ENCODE measurements at regions not wholly inside any gene's neighbourhood (a gene's known extent, or its start where the extent isn't known, plus 50 kb on each side); places are given as distances from the start of the nearest gene placed in this dataset.
A peak's percentile ranks its signal among the peaks of the same experiment; 100 is the strongest.

GRCh38 chr2:161077367-161078210, 82.6 kb upstream of the TANK start:
- Histone ChIP-seq H3K27me3 (ENCODE audit: insufficient read depth, low read length, poor library complexity, severe bottlenecking) (no peaks in the 10 kb centered on the region), H3K9ac (ENCODE audit: low read depth, low read length, poor library complexity, severe bottlenecking) (peak overlapping the region; percentile 73), H3K4me2 (ENCODE audit: low read depth, low read length, poor library complexity, severe bottlenecking) (peak overlapping the region; percentile 60)

GRCh38 chr2:161078211-161078539, 82.1 kb upstream of the TANK start:
- no peaks in the 10 kb centered on the region for H4K20me1 ChIP-seq (ENCODE audit: insufficient read depth, low read length, poor library complexity, severe bottlenecking)
- H3K4me2 ChIP-seq (ENCODE audit: low read depth, low read length, poor library complexity, severe bottlenecking), result peak overlapping the region; percentile 60
- peak overlapping the region; percentile 73 for H3K9ac ChIP-seq (ENCODE audit: low read depth, low read length, poor library complexity, severe bottlenecking)
- H3K79me2 ChIP-seq (ENCODE audit: insufficient read depth, low read length), result no peaks in the 10 kb centered on the region
- peak overlapping the region; percentile 48 for H3K4me3 ChIP-seq (ENCODE audit: low read length, poor library complexity, severe bottlenecking)
- H3K27me3 ChIP-seq (ENCODE audit: insufficient read depth, low read length, poor library complexity, severe bottlenecking), result no peaks in the 10 kb centered on the region
- H3K36me3 ChIP-seq (ENCODE audit: insufficient read depth, low read length), result no peaks in the 10 kb centered on the region
- H2AFZ ChIP-seq (ENCODE audit: low read length), result no peak overlapping the region
- no peaks in the 10 kb centered on the region for H3K9me2 ChIP-seq (replicated peaks; ENCODE audit: low read depth, low read length)
- no peak for TF ChIP-seq EZH2phosphoT487 (IDR thresholded peaks at IDR 0.05; ENCODE audit: borderline replicate concordance)
- TF ChIP-seq, protein P1, sequence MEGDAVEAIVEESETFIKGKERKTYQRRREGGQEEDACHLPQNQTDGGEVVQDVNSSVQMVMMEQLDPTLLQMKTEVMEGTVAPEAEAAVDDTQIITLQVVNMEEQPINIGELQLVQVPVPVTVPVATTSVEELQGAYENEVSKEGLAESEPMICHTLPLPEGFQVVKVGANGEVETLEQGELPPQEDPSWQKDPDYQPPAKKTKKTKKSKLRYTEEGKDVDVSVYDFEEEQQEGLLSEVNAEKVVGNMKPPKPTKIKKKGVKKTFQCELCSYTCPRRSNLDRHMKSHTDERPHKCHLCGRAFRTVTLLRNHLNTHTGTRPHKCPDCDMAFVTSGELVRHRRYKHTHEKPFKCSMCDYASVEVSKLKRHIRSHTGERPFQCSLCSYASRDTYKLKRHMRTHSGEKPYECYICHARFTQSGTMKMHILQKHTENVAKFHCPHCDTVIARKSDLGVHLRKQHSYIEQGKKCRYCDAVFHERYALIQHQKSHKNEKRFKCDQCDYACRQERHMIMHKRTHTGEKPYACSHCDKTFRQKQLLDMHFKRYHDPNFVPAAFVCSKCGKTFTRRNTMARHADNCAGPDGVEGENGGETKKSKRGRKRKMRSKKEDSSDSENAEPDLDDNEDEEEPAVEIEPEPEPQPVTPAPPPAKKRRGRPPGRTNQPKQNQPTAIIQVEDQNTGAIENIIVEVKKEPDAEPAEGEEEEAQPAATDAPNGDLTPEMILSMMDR (conservative IDR thresholded peaks at IDR 0.05; ENCODE audit: low read length), result no peak
- peaks cover 28% of the 10 kb centered on the region for H3K4me1 ChIP-seq (ENCODE audit: insufficient read depth, low read length, poor library complexity, severe bottlenecking)
- H3F3A ChIP-seq (ENCODE audit: low read depth), result peaks cover 7% of the 10 kb centered on the region
- no peaks in the 10 kb centered on the region for H3K9me3 ChIP-seq (ENCODE audit: insufficient read depth, low read depth, low read length)

More at GRCh38 chr2:161077367-161078210, 82.6 kb upstream of the TANK start:
- H3K4me3 ChIP-seq (ENCODE audit: low read length, poor library complexity, severe bottlenecking), result peak overlapping the region; percentile 48
- H4K20me1 ChIP-seq (ENCODE audit: insufficient read depth, low read length, poor library complexity, severe bottlenecking), result no peaks in the 10 kb centered on the region
- TF ChIP-seq, protein P1 (conservative IDR thresholded peaks at IDR 0.05; ENCODE audit: low read length), result no peak
- peak; percentile 7; the same call in 1 of the 2 replicates for TF ChIP-seq EZH2phosphoT487 (IDR thresholded peaks at IDR 0.05; ENCODE audit: borderline replicate concordance)
- no peaks in the 10 kb centered on the region for H3K79me2 ChIP-seq (ENCODE audit: insufficient read depth, low read length)
- H3K9me3 ChIP-seq (ENCODE audit: insufficient read depth, low read depth, low read length), result no peaks in the 10 kb centered on the region
- peaks cover 7% of the 10 kb centered on the region for H3F3A ChIP-seq (ENCODE audit: low read depth)
- H3K36me3 ChIP-seq (ENCODE audit: insufficient read depth, low read length), result no peaks in the 10 kb centered on the region
- peaks cover 28% of the 10 kb centered on the region for H3K4me1 ChIP-seq (ENCODE audit: insufficient read depth, low read length, poor library complexity, severe bottlenecking)
- no peak overlapping the region for H2AFZ ChIP-seq (ENCODE audit: low read length)
- H3K9me2 ChIP-seq (replicated peaks; ENCODE audit: low read depth, low read length), result no peaks in the 10 kb centered on the region

DNA sequence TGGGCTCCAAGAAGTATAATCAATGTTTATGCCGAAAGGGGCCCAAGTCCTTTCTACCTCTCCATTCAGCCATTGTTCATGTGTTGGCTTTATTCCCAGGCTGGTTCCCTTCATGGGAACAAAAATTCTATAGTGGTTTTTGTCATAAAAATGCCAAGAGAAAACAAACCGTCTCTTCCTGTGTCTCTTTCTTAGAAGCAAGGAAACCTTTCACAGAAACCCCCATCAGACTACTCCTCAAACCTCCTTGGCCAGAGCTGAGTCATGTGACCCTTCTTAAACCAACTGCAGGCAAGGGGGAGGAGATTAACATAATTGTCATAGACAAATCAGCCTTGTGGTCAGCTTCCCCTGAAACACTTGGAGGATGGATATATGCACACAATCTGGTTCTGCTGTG, 75.1 kb upstream of the TANK start:
- H3K4me1 ChIP-seq (ENCODE audit: insufficient read depth, low read length, poor library complexity, severe bottlenecking), result peaks cover 21% of the 10 kb centered on the region
- no peak overlapping the region for H3K9ac ChIP-seq (ENCODE audit: low read depth, low read length, poor library complexity, severe bottlenecking)
- H3F3A ChIP-seq (ENCODE audit: low read depth), result peaks cover 4% of the 10 kb centered on the region; the same call in 1 of the 2 replicates
- no peaks in the 10 kb centered on the region for H4K20me1 ChIP-seq (ENCODE audit: insufficient read depth, low read length, poor library complexity, severe bottlenecking)
- H3K36me3 ChIP-seq (ENCODE audit: insufficient read depth, low read length), result no peaks in the 10 kb centered on the region
- no peaks in the 10 kb centered on the region for H3K27me3 ChIP-seq (ENCODE audit: insufficient read depth, low read length, poor library complexity, severe bottlenecking)
- H3K9me2 ChIP-seq (replicated peaks; ENCODE audit: low read depth, low read length), result no peaks in the 10 kb centered on the region
- no peak overlapping the region for H3K4me2 ChIP-seq (ENCODE audit: low read depth, low read length, poor library complexity, severe bottlenecking)
- H3K4me3 ChIP-seq (ENCODE audit: low read length, poor library complexity, severe bottlenecking), result no peak overlapping the region
- no peaks in the 10 kb centered on the region for H3K79me2 ChIP-seq (ENCODE audit: insufficient read depth, low read length)
- H2AFZ ChIP-seq (ENCODE audit: low read length), result peak overlapping the region; percentile 69; the same call in 1 of the 2 replicates
- no peaks in the 10 kb centered on the region for H3K9me3 ChIP-seq (ENCODE audit: insufficient read depth, low read depth, low read length)
- TF ChIP-seq EZH2phosphoT487 (IDR thresholded peaks at IDR 0.05; ENCODE audit: borderline replicate concordance), result no peak
- TF ChIP-seq, protein P1 (conservative IDR thresholded peaks at IDR 0.05; ENCODE audit: low read length), result no peak

Measured in Loucy (cell line).